Keratinocyte (primary cell): ENCODE measurements at regions not wholly inside any gene's neighbourhood (a gene's known extent, or its start where the extent isn't known, plus 50 kb on each side); places are given as distances from the start of the nearest gene placed in this dataset.

Experiments
- EZH2 ChIP-seq: IDR thresholded peaks from one replicate; pipeline ENCODE4 v1.6.1; 2012; ENCODE audit warnings: inconsistent platforms, mild to moderate bottlenecking, low read length, moderate library complexity
- TF ChIP-seq, protein P1 (sequence below), 3 experiments: IDR thresholded peaks in 1 of 3; conservative IDR thresholded peaks in 1 of 3; optimal IDR thresholded peaks in 1 of 3; 2 replicates in 2 of 3; 3 replicates in 1 of 3; pipeline versions ENCODE3 to v1.5.1; 2011; ENCODE audit warnings: low read length in 3 of 3, mild to moderate bottlenecking in 3 of 3, moderate library complexity in 2 of 3, control low read depth in 1 of 3, inconsistent platforms in 1 of 3; ENCODE audit not compliant: insufficient read depth in 2 of 3; ENCODE audit errors: extremely low read depth in 1 of 3

GRCh38 chr1:4430406-4431365 lies 223.7 kb upstream of the AJAP1 start:
- no peak for TF ChIP-seq EZH2
- TF ChIP-seq, protein P1, sequence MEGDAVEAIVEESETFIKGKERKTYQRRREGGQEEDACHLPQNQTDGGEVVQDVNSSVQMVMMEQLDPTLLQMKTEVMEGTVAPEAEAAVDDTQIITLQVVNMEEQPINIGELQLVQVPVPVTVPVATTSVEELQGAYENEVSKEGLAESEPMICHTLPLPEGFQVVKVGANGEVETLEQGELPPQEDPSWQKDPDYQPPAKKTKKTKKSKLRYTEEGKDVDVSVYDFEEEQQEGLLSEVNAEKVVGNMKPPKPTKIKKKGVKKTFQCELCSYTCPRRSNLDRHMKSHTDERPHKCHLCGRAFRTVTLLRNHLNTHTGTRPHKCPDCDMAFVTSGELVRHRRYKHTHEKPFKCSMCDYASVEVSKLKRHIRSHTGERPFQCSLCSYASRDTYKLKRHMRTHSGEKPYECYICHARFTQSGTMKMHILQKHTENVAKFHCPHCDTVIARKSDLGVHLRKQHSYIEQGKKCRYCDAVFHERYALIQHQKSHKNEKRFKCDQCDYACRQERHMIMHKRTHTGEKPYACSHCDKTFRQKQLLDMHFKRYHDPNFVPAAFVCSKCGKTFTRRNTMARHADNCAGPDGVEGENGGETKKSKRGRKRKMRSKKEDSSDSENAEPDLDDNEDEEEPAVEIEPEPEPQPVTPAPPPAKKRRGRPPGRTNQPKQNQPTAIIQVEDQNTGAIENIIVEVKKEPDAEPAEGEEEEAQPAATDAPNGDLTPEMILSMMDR (optimal IDR thresholded peaks at IDR 0.05 in 1 of 3, IDR thresholded peaks at IDR 0.05 in 1 of 3, conservative IDR thresholded peaks at IDR 0.05 in 1 of 3; ENCODE audit: extremely low read depth in 1 of 3, insufficient read depth in 2 of 3, low read length in 3 of 3), result no peak
